Pancreas (tissue), 10 donors: ENCODE measurements at regions not wholly inside any gene's neighbourhood (a gene's known extent, or its start where the extent isn't known, plus 50 kb on each side); places are given as distances from the start of the nearest gene placed in this dataset.

Experiments used
- ATAC-seq, 4 donors: fragments of 200-7000 bp; cut with Tn5 transposase; one replicate each; pipeline versions ENCODE4 v1.8.0 to v1.9.1; 2020; ENCODE audit warnings: mild to moderate bottlenecking in 4 of 4, moderate library complexity in 4 of 4
- DNase-seq, 6 donors: peaks; one replicate each; pipeline ENCODE4 v3.0.0-alpha.2; 2020
- FAIRE-seq: peaks from 2 replicates; lab custom pipeline; 2012; peaks lifted over from hg19 to GRCh38; lab: Jason Lieb, UNC
- H3K27ac ChIP-seq, 4 donors: fragments of 200-600 bp; sonication (generic); 1 replicate in 3 of 4; 2 replicates in 1 of 4; pipeline versions ENCODE4 v1.5.0 to v1.8.0; 2020
- H3K27me3 ChIP-seq, 4 donors: fragments of 200-600 bp; one replicate each; pipeline ENCODE4 v1.8.0; 2021
- H3K36me3 ChIP-seq, 3 donors: fragments of 200-600 bp; sonication (generic) in 1 of 3; one replicate each; pipeline versions ENCODE4 v1.5.0 to v1.8.0; 2020 to 2021
- H3K4me1 ChIP-seq, 3 donors: fragments of 200-600 bp; one replicate each; pipeline ENCODE4 v1.8.0; 2021
- H3K4me3 ChIP-seq, 4 donors: fragments of 200-600 bp; sonication (generic) in 2 of 4; one replicate each; pipeline versions ENCODE4 v1.5.0 to v1.8.0; 2020 to 2021
- H3K9me3 ChIP-seq, 4 donors: fragments of 200-600 bp; one replicate each; pipeline ENCODE4 v1.8.0; 2021
- WGBS, 2 donors: extraction: QIAGEN DNeasy Blood & Tissue Kit; methylation state at CpG; one replicate each; pipeline ENCODE4 v1.1.7; 2013; 5-methylcytosine and 5-hydroxymethylcytosine counted together
- intact Hi-C, 3 donors: fragments of 100-400 bp; cut with DNase I; formaldehyde crosslinking; loops; one replicate each; pipeline versions ENCODE4 v1.11.1 to v1.14.2; 2022
- TF ChIP-seq, protein P1 (sequence below), 4 donors: fragments of 200-600 bp; sonication (generic) in 3 of 4; IDR thresholded peaks; one replicate each; pipeline versions ENCODE4 v1.5.0 to v1.8.0; 2021; ENCODE audit warnings: antibody characterized with exemption in 4 of 4
- donor health status: healthy with polysubstance abuse.
- donor health status: DM: no; HTN: no; CAD: no; lungs with moderate emphysema.
- donor health status: DM: no; HTN: no; CAD: no.
- donor health status: control.
- donor health status: control.
- donor health status: Bipolar disorder and iron deficiency.
- donor health status: DM: yes; HTN: yes; CAD: no.
- donor health status: DM: no; HTN: no; CAD: no.
- donor health status: DM: no; HTN: no; CAD: no.
- donor health status: DM: yes; HTN: yes; CAD: no.

- no peaks in the 10 kb centered on the region for H3K9me3 ChIP-seq
- TF ChIP-seq, protein P1, sequence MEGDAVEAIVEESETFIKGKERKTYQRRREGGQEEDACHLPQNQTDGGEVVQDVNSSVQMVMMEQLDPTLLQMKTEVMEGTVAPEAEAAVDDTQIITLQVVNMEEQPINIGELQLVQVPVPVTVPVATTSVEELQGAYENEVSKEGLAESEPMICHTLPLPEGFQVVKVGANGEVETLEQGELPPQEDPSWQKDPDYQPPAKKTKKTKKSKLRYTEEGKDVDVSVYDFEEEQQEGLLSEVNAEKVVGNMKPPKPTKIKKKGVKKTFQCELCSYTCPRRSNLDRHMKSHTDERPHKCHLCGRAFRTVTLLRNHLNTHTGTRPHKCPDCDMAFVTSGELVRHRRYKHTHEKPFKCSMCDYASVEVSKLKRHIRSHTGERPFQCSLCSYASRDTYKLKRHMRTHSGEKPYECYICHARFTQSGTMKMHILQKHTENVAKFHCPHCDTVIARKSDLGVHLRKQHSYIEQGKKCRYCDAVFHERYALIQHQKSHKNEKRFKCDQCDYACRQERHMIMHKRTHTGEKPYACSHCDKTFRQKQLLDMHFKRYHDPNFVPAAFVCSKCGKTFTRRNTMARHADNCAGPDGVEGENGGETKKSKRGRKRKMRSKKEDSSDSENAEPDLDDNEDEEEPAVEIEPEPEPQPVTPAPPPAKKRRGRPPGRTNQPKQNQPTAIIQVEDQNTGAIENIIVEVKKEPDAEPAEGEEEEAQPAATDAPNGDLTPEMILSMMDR (IDR thresholded peaks at IDR 0.05), result no peak
- no peaks in the 10 kb centered on the region for H3K27me3 ChIP-seq
- H3K4me3 ChIP-seq, result no peak overlapping the region
- intact Hi-C loops, result no loop called here
- ATAC-seq, result no peak
- no peaks in the 10 kb centered on the region for H3K36me3 ChIP-seq
- no peak for FAIRE-seq
- DNase-seq, result no peak
- no peaks in the 10 kb centered on the region for H3K4me1 ChIP-seq
- no peak overlapping the region for H3K27ac ChIP-seq
Observed at GRCh38 chrX:123060986-123061385, 123.1 kb upstream of the GRIA3 start.

DNA sequence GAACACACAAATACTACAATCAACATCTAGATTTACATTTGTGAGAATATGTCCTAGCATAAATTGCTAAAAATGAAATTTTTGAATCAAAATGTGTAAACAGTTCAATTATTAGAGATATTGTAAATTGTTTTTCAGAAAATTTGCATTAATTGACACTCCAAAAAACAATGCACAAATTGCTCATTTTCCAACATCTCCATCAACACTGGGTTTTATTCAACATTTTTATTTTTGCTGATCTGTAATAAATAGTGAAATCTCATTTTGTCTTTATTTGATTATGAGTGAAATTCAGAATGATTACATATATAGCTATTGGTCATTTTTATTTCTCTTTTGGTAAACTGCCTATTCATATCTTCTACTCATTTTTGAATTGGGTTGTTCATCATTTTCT is 120.0 kb upstream of the GRIA3 start:
- TF ChIP-seq, protein P1 (IDR thresholded peaks at IDR 0.05), result no peak
- no peaks in the 10 kb centered on the region for H3K9me3 ChIP-seq
- H3K4me1 ChIP-seq, result no peaks in the 10 kb centered on the region
- no peak for ATAC-seq
- H3K27ac ChIP-seq, result no peak overlapping the region
- H3K27me3 ChIP-seq, result no peaks in the 10 kb centered on the region
- no peaks in the 10 kb centered on the region for H3K36me3 ChIP-seq
- no peak for DNase-seq
- peak; percentile 5 for FAIRE-seq
- intact Hi-C loops, result no loop called here
- no peak overlapping the region for H3K4me3 ChIP-seq

DNA sequence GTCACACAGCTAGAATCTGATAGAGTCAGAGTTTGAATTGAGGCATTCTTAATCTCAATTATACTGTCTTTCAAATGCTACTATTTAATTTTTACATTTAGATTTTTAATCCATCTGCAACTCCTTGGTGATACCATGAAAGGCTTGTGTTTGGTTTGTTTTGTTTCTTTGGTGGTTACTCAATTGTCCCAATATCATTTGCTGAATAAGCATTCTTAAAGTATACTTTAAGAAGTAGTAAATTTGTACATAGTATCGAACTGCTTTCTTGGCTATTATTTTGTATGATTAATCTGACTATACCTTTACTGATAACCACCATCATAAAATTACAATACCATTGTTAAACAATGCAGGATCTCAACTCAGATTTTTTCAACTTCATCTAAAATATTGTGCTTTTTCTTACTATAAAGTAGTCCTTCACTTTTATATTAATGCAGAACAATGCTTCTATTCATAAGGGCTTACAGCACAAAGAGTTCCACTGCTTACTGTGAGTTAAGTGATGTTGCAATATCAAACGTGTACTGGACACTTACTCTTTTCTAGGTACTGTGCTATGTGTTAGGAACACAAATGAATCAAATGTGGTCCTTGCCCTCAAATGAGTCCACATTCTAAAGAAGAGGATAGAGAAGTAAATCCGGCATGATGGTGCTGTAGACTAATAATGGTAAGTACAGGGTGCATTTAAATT is 111.2 kb upstream of the GRIA3 start:
- H3K4me1 ChIP-seq, result no peaks in the 10 kb centered on the region
- no peaks in the 10 kb centered on the region for H3K27me3 ChIP-seq
- H3K4me3 ChIP-seq, result no peak overlapping the region
- FAIRE-seq (peak; percentile 5), ATAC-seq (no peak), DNase-seq (no peak)
- no peaks in the 10 kb centered on the region for H3K9me3 ChIP-seq
- H3K36me3 ChIP-seq, result no peaks in the 10 kb centered on the region
- no peak overlapping the region for H3K27ac ChIP-seq
- WGBS, 2 donors, result 47 to 57% methylated on average over 3 of the region's 3 CpGs
- TF ChIP-seq, protein P1 (IDR thresholded peaks at IDR 0.05), result no peak
- intact Hi-C loops, result no loop called here

DNA sequence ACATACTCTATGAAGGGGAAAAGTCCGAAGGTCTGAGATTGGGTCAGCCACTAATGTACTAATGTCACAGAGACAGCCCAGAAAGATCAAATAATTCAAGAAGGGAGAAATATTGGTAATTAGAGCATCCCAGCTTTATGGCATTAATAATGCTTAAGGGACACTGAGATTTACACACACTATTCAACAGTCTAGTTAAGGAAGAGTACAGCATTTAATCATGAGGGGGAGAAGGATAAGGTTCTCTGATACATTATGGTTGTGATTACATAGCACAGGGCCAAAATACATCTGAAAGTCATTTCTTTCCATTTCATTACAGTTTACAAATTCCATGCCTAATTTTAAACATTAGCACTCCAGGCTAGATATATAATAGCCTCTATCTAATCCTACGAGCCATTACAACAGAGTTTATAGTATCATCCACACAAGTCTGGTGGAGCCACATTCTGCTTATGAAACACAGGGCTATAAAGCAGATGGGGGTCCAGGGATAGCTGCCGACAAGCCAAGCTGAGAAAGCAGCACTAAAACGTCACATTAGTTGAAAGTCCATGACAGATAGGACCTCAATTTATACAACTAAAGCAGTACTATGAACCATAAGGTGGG is 108.0 kb upstream of the GRIA3 start:
- FAIRE-seq (no peak), ATAC-seq (no peak)
- WGBS, 2 donors, result 54 to 73% methylated on average over 4 of the region's 4 CpGs

GRCh38 chrX:123077631-123078030 is 106.4 kb upstream of the GRIA3 start:
- TF ChIP-seq, protein P1 (IDR thresholded peaks at IDR 0.05), result no peak
- no peak overlapping the region for H3K27ac ChIP-seq
- no peaks in the 10 kb centered on the region for H3K4me1 ChIP-seq
- ATAC-seq (no peak), DNase-seq (no peak), FAIRE-seq (no peak)
- no peaks in the 10 kb centered on the region for H3K36me3 ChIP-seq
- H3K27me3 ChIP-seq, result no peaks in the 10 kb centered on the region
- intact Hi-C loops, result no loop called here
- no peak overlapping the region for H3K4me3 ChIP-seq
- H3K9me3 ChIP-seq, result no peaks in the 10 kb centered on the region

More for the DNA sequence above, 108.0 kb upstream of the GRIA3 start:
- TF ChIP-seq, protein P1 (IDR thresholded peaks at IDR 0.05), result no peak
- H3K9me3 ChIP-seq, result no peaks in the 10 kb centered on the region
- no peaks in the 10 kb centered on the region for H3K27me3 ChIP-seq
- H3K4me1 ChIP-seq, result no peaks in the 10 kb centered on the region
- intact Hi-C loops, result no loop called here
- H3K4me3 ChIP-seq, result no peak overlapping the region
- no peak for DNase-seq
- H3K27ac ChIP-seq, result no peak overlapping the region
- no peaks in the 10 kb centered on the region for H3K36me3 ChIP-seq
